GM23248 (cell line): ENCODE measurements at regions not wholly inside any gene's neighbourhood (a gene's known extent, or its start where the extent isn't known, plus 50 kb on each side); places are given as distances from the start of the nearest gene placed in this dataset.

Experiments
- EZH2 ChIP-seq: fragments of 200-600 bp; sonication (generic); IDR thresholded peaks from 2 replicates; pipeline ENCODE4 v1.6.1; 2018; ENCODE audit warnings: antibody characterized with exemption, mild to moderate bottlenecking; ENCODE audit not compliant: insufficient read depth, poor library complexity, severe bottlenecking
- EZH2phosphoT487 ChIP-seq: fragments of 200-600 bp; sonication (generic); IDR thresholded peaks from 2 replicates; pipeline ENCODE4 v1.6.1; 2018; ENCODE audit warnings: antibody characterized with exemption, moderate library complexity, mild to moderate bottlenecking, low read depth; ENCODE audit not compliant: insufficient read depth

GRCh38 chr4:36494747-36495146 lies 213.3 kb downstream of the DTHD1 start:
- TF ChIP-seq EZH2 (no peak), EZH2phosphoT487 (no peak)
